GM12878 (cell line): ENCODE measurements at regions not wholly inside any gene's neighbourhood (a gene's known extent, or its start where the extent isn't known, plus 50 kb on each side); places are given as distances from the start of the nearest gene placed in this dataset.

Source experiments
- ATAC-seq: fragments of 200-7000 bp; cut with Tn5 transposase; 3 replicates; pipeline ENCODE4 v1.9.1; 2020; ENCODE audit warnings: mild to moderate bottlenecking, moderate library complexity
- BruUV-seq: library from RNA; stranded (reverse); fragments of 400-500 nt; replicated peaks from 2 replicates; lab custom pipeline; 2021; lab: Mats Ljungman, UMichigan
- CTCF ChIA-PET: fragments of 300-600 bp; sonication (Branson Sonifier 250); formaldehyde crosslinking; extraction: SDS; loops from one replicate; lab custom pipeline; 2021; ENCODE audit warnings: inconsistent platforms; lab: Yijun Ruan, JAX
- POLR2A ChIA-PET: fragments of 350-600 bp; formaldehyde crosslinking; extraction: SDS; loops from one replicate; lab custom pipeline; 2021; ENCODE audit warnings: inconsistent platforms; lab: Charles Lee
- RAD21 ChIA-PET: fragments of 300-600 bp; sonication (Branson Sonifier 250); formaldehyde crosslinking; loops from one replicate; lab custom pipeline; 2023; ENCODE audit warnings: antibody characterized with exemption; ENCODE audit not compliant: unreplicated experiment; lab: Charles Lee
- SMC1A ChIA-PET: fragments of 300-600 bp; sonication (Branson Sonifier 250); formaldehyde crosslinking; loops from one replicate; lab custom pipeline; 2023; ENCODE audit not compliant: unreplicated experiment, uncharacterized antibody; lab: Charles Lee
- DNase-seq: peaks from one replicate; pipeline ENCODE4 v3.0.0-alpha.2; 2011; ENCODE audit warnings: low read depth, low spot score
- FAIRE-seq: peaks from 3 replicates; lab custom pipeline; 2011; peaks lifted over from hg19 to GRCh38; lab: Jason Lieb, UNC
- H2AFZ ChIP-seq: 2 replicates; pipeline ENCODE4 v1.6.0; 2011; ENCODE audit warnings: low read depth, low read length, control low read depth; ENCODE audit not compliant: control insufficient read depth
- H3K27ac ChIP-seq: 2 replicates; pipeline ENCODE4 v1.5.1; 2011; ENCODE audit warnings: control low read depth; ENCODE audit not compliant: control insufficient read depth, insufficient read depth
- H3K27me3 ChIP-seq, 2 experiments: replicated peaks in 1 of 2; 2 replicates each; pipeline versions ENCODE4 v1.6.0 to v1.6.1; 2011; ENCODE audit warnings: low read length in 1 of 2; ENCODE audit not compliant: control insufficient read depth in 2 of 2, insufficient read depth in 2 of 2
- H3K36me3 ChIP-seq, 2 experiments: 2 replicates each; pipeline ENCODE4 v1.5.1; 2011; ENCODE audit warnings: low read length in 1 of 2; ENCODE audit not compliant: control insufficient read depth in 2 of 2, insufficient read depth in 2 of 2
- H3K4me1 ChIP-seq: 2 replicates; pipeline ENCODE4 v1.6.1; 2011; ENCODE audit warnings: mild to moderate bottlenecking, low read length, moderate library complexity, mixed read lengths; ENCODE audit not compliant: control insufficient read depth, insufficient read depth
- H3K4me2 ChIP-seq: 2 replicates; pipeline ENCODE4 v1.6.0; 2011; ENCODE audit warnings: control low read depth; ENCODE audit not compliant: control insufficient read depth, insufficient read depth
- H3K4me3 ChIP-seq: fragments of 200-600 bp; sonication (generic); 2 replicates; pipeline ENCODE4 v1.5.1; 2016
- H3K79me2 ChIP-seq: 2 replicates; pipeline ENCODE4 v1.6.0; 2011; ENCODE audit warnings: low read length; ENCODE audit not compliant: control insufficient read depth, insufficient read depth
- H3K9ac ChIP-seq: 2 replicates; pipeline ENCODE4 v1.8.0; 2011; ENCODE audit warnings: low read length, control low read depth, mixed read lengths; ENCODE audit not compliant: control insufficient read depth, insufficient read depth
- H3K9me3 ChIP-seq: replicated peaks from 3 replicates; pipeline ENCODE4 v1.5.1; 2011; ENCODE audit warnings: mild to moderate bottlenecking, low read length; ENCODE audit not compliant: control insufficient read depth, insufficient read depth
- H4K20me1 ChIP-seq: 2 replicates; pipeline ENCODE4 v1.6.0; 2011; ENCODE audit not compliant: control insufficient read depth, insufficient read depth
- ASH2L ChIP-seq: fragments of 300-600, 200-600 bp; sonication (generic); IDR thresholded peaks from 2 replicates; pipeline ENCODE4 v1.6.1; 2017; ENCODE audit warnings: low read depth, mild to moderate bottlenecking, borderline replicate concordance
- BHLHE40 ChIP-seq, 2 experiments: fragments of 450-650 bp in 1 of 2; IDR thresholded peaks; 2 replicates each; pipeline ENCODE4 v1.6.1; 2011 to 2017; ENCODE audit warnings: low read depth in 2 of 2, borderline replicate concordance in 1 of 2, improper control_type of control experiment in 1 of 2, low read length in 1 of 2, mild to moderate bottlenecking in 1 of 2
- CHD1 ChIP-seq: IDR thresholded peaks from 2 replicates; pipeline ENCODE4 v1.6.1; 2012; ENCODE audit warnings: low read depth, low read length, improper control_type of control experiment
- HDGF ChIP-seq: fragments of 450-650 bp; IDR thresholded peaks from 2 replicates; pipeline ENCODE4 v1.6.1; 2016; ENCODE audit warnings: antibody characterized with exemption
- MTA3 ChIP-seq: IDR thresholded peaks from 2 replicates; pipeline ENCODE4 v1.6.1; 2012; ENCODE audit warnings: low read length, inconsistent platforms, borderline replicate concordance
- NFIC ChIP-seq: IDR thresholded peaks from 2 replicates; pipeline ENCODE4 v1.6.1; 2012; ENCODE audit warnings: low read depth, mild to moderate bottlenecking, inconsistent platforms, low read length, moderate library complexity
- NFYB ChIP-seq: IDR thresholded peaks from 2 replicates; pipeline ENCODE4 v1.6.1; 2011; ENCODE audit warnings: low read depth, mild to moderate bottlenecking, low read length, improper control_type of control experiment, moderate library complexity; ENCODE audit not compliant: insufficient read depth
- NKRF ChIP-seq: fragments of 450-650 bp; conservative IDR thresholded peaks from 2 replicates; pipeline ENCODE4 v1.6.1; 2017; ENCODE audit warnings: mild to moderate bottlenecking, moderate library complexity
- POLR2A ChIP-seq: IDR thresholded peaks from 2 replicates; pipeline ENCODE4 v1.6.1; 2011; ENCODE audit warnings: low read depth, mild to moderate bottlenecking, low read length
- POLR2AphosphoS2 ChIP-seq: IDR thresholded peaks from 2 replicates; pipeline ENCODE4 v1.6.1; 2011; ENCODE audit warnings: low read depth, mild to moderate bottlenecking, low read length, improper control_type of control experiment, moderate library complexity
- PRDM15 ChIP-seq: fragments of 450-650 bp; formaldehyde crosslinking; IDR thresholded peaks from 2 replicates; pipeline ENCODE4 v1.4.0; 2020; ENCODE audit warnings: mild to moderate bottlenecking, moderate library complexity
- RB1 ChIP-seq: fragments of 450-650 bp; formaldehyde crosslinking; IDR thresholded peaks from 2 replicates; pipeline ENCODE4 v1.6.1; 2017; ENCODE audit warnings: mild to moderate bottlenecking, borderline replicate concordance
- SRF ChIP-seq, 2 experiments: IDR thresholded peaks; 2 replicates each; pipeline ENCODE4 v1.6.1; 2011; ENCODE audit warnings: low read depth in 2 of 2, low read length in 2 of 2, mild to moderate bottlenecking in 1 of 2, moderate library complexity in 1 of 2
- ZNF592 ChIP-seq: fragments of 450-650 bp; IDR thresholded peaks from 2 replicates; pipeline ENCODE4 v1.6.1; 2017; ENCODE audit warnings: mild to moderate bottlenecking, moderate library complexity
- WGBS: methylation state at CpG from one replicate; pipeline ENCODE4 v1.1.6; 2016; ENCODE audit warnings: low lambda C conversion rate; ENCODE audit not compliant: insufficient replicate concordance, insufficient coverage; ENCODE audit errors: missing lambda C conversion rate; 5-methylcytosine and 5-hydroxymethylcytosine counted together
- in situ Hi-C: fragments of 300-500 bp; cut with MboI; formaldehyde crosslinking; loops from 9 replicates; pipeline ENCODE4 v1.14.3; 2018; ENCODE audit warnings: mixed read lengths
- intact Hi-C: fragments of 100-400 bp; cut with micrococcal nuclease; formaldehyde crosslinking; loops from one replicate; pipeline ENCODE4 v1.14.2; 2022; ENCODE audit not compliant: unreplicated experiment

GRCh38 chr1:182142621-182143020 is 81.1 kb upstream of the ZNF648 start:
- FAIRE-seq, result no peak
- RAD21 ChIA-PET, result interaction anchor here (0.6 to 11.1 kb wide), 34 partner anchors 10 to 1643 kb away, joined by 3 to 282 read pairs (median 4); partner anchors contain the start of genes GLUL and TEDDM1
- no peak overlapping the region for H3K4me3 ChIP-seq
- WGBS, result 27% methylated on average over 4 of the region's 4 CpGs
- POLR2A ChIA-PET, result interaction anchor here (0.6 to 4.2 kb wide), 3 partner anchors 250 to 1300 kb away, joined by 3 to 24 read pairs (median 14); partner anchors contain the start of gene GLUL
- H3K9me3 ChIP-seq, result no peaks in the 10 kb centered on the region
- H3K36me3 ChIP-seq, result no peaks in the 10 kb centered on the region
- no peak overlapping the region for H3K27ac ChIP-seq
- H3K4me2 ChIP-seq, result no peak overlapping the region
- intact Hi-C loops, result loop anchor here (1.0 to 2.0 kb wide), 2 partner anchors 56 to 254 kb away; no protein-coding TSS in a partner anchor
- SMC1A ChIA-PET, result interaction anchor here (0.6 to 10.0 kb wide), 34 partner anchors 10 to 664 kb away, joined by 3 to 303 read pairs (median 4); partner anchors contain the start of genes GLUL and TEDDM1
- no peak for ATAC-seq
- CTCF ChIA-PET, result interaction anchor here (0.5 to 14.5 kb wide), 53 partner anchors 10 to 667 kb away, joined by 3 to 418 read pairs (median 5); partner anchors contain the start of genes GLUL and TEDDM1
- no peak overlapping the region for H3K9ac ChIP-seq
- no peak for DNase-seq
- H3K79me2 ChIP-seq, result no peaks in the 10 kb centered on the region
- H4K20me1 ChIP-seq, result no peaks in the 10 kb centered on the region
- in situ Hi-C loops, result loop anchor here (5.0 to 10.0 kb wide), 2 partner anchors 255 to 642 kb away; partner anchors contain the start of gene NPL
- BruUV-seq, result no TSS peak
- no peak overlapping the region for H2AFZ ChIP-seq
- no peaks in the 10 kb centered on the region for H3K27me3 ChIP-seq
- peaks cover 9% of the 10 kb centered on the region for H3K4me1 ChIP-seq
- TF ChIP-seq RB1 (no peak), SRF (IDR thresholded peaks at IDR 0.05; ENCODE audit: low read depth in 2 of 2, low read length in 2 of 2) (no peak), POLR2A (no peak), ZNF592 (no peak), PRDM15 (CRISPR knock-in tag) (no peak), NKRF (no peak), NFIC (no peak), BHLHE40 (IDR thresholded peaks at IDR 0.05; ENCODE audit: borderline replicate concordance in 1 of 2, low read depth in 2 of 2, low read length in 1 of 2) (no peak), NFYB (no peak), HDGF (no peak), CHD1 (no peak), MTA3 (no peak), POLR2AphosphoS2 (no peak), ASH2L (no peak)
